Smooth muscle cell of the brain vasculature (primary cell): ENCODE measurements at regions not wholly inside any gene's neighbourhood (a gene's known extent, or its start where the extent isn't known, plus 50 kb on each side); places are given as distances from the start of the nearest gene placed in this dataset.

Experiments used
- DNase-seq: peaks from one replicate; pipeline ENCODE4 v3.0.0-alpha.2; 2012; ENCODE audit warnings: low read depth, low spot score

DNA sequence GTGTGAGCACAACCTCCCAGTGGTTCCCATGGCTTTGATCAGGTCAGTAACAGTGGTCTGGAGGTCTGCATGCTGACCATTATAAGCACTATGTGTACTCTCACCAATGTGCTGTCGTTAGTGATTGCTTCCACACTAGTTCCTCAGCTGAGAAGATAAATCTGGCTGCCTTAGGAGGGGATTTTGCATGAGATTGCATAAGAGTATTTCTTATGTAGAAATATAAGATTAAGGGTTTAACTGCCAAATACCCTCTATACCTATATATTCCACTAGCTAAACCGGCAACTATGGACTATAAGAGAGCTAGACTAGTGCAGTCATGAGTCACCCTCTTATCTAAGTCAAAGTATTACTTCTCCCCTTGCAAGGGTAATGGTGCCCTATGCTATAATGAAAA lies 580.2 kb downstream of the CDH11 start:
- DNase-seq: no peak

DNA sequence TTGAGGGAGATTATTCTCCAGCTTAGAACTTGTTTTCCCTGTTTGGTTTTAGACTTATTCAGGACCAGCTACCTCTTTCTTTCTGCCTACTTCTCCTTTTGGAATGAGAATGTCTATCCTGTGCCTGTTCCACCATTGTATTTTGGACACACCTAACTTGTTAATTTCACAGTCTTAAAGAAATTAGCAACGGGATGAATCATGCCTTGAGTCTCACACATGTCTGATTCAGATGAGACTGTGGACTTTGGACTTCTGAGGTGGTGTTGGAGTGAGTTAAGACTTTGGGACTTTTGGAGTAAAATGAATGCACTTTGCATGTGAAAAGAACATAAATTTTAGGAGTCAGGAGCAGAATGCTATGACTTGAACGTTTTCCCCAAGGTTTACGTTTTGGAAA lies 581.4 kb downstream of the CDH11 start:
- DNase-seq: no peak

- DNase-seq: no peak
Measured at GRCh38 chr16:64539811-64540371, 582.0 kb downstream of the CDH11 start.

- DNase-seq: no peak
Measured at GRCh38 chr16:64534180-64534780, 587.6 kb downstream of the CDH11 start.

- DNase-seq: no peak
Measured at GRCh38 chr16:64532691-64533090, 589.2 kb downstream of the CDH11 start.

- DNase-seq: no peak
Measured at GRCh38 chr16:64532117-64532516, 589.7 kb downstream of the CDH11 start.

- DNase-seq: no peak
Measured at GRCh38 chr16:64531401-64531800, 590.5 kb downstream of the CDH11 start.

GRCh38 chr16:64522548-64522947 lies 599.3 kb downstream of the CDH11 start:
- DNase-seq: no peak

- no peak for DNase-seq
Measured at GRCh38 chr16:64513871-64514270, 608.0 kb downstream of the CDH11 start.

- DNase-seq: no peak
Measured at GRCh38 chr16:64507240-64508024, 614.4 kb downstream of the CDH11 start.

- no peak for DNase-seq
Measured at GRCh38 chr16:64499211-64499610, 622.7 kb downstream of the CDH11 start.

DNA sequence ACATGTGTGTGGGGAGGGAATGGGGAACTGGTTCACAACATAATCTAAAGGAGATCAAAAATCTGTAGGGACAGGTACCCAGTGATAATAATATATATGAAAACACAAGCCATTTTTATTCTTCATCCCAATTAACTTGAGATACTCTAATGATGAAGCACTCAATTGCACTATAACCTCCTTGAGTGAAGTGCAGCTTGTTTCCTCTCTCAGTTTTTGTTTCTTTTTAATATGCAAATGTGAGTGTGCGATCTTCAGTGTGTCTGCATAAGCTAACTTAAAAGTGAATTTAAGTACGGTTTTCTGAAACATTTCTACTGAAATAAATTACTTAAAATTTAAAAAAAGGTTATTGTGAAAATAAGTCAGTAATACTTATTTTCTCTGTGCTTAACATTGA lies 623.5 kb downstream of the CDH11 start:
- no peak for DNase-seq

GRCh38 chr16:64493709-64494108 lies 628.2 kb downstream of the CDH11 start:
- no peak for DNase-seq

- DNase-seq: no peak
Measured at GRCh38 chr16:64489449-64489848, 632.4 kb downstream of the CDH11 start.

DNA sequence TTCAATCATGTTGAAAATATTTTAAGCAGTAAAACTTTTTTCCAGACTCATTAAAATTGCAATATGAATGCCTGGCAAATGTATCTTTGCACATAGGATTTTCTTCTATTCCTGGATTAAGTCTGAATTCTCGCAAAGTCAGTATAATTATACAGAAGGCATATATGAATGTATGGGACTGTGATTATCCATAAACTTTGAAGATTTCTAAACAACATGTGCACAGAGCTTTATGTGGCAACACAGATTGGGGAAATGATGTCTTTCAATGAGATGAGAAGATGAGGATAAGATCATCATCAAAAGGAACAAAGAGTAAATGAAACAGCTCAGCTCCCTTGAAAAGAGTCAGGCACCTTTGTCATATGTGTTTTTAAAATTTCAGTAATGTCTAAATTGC lies 635.3 kb downstream of the CDH11 start:
- DNase-seq: no peak

DNA sequence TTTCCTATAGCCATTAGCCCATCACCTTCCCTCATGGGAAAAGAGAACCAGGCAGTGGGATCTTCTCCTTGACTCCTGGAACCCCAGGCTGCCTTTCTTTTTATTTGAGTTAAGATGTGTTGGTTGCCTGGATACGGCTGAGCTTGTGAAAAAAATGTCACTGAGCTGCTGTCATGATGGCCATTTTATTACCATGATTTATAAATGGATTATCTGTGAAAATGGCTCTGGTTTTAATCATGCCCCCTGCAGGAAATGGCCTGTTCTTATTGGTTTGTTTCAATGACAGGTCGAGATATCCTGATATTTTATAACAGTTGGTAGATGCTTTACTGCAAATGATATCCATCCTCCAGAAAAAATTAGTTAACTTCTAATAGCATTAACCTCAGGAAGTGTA lies 640.4 kb downstream of the CDH11 start:
- DNase-seq: no peak

- DNase-seq: peak; percentile 77
Measured at GRCh38 chr16:64478252-64478906, 643.5 kb downstream of the CDH11 start.

DNA sequence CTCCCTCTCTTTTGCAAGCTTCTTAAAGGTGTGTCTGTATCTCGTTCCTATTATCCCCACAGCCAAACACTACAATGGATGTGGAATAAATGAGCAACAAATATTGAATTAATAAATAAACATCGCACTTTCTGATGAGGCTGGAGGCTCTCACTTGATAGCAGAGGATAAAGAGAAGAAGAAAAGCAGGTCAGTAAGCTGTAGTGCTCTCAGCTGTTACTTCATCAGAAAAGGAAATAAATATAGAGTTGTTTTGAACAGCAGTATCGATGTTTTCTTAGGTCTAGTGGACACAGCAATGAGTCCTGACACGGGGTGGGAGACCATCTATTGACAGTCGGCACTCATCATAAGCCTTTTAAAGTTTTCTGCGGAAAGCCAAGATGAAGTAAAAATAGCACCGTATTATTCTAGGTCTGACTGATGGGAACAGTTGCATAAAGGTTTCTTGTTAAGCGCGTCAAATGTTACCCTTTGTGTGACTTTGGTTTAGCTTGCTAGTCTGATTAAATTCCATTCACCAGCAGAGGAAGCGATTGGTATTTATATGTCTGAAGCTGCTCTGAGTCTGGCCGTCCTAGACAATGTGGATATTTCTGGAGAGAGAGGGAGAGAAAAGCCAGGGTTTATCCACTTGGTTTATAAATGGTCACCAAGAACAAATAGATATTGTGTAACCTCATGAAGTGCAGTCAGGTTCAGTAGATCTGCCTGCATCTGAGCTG lies 646.1 kb downstream of the CDH11 start:
- no peak for DNase-seq

DNA sequence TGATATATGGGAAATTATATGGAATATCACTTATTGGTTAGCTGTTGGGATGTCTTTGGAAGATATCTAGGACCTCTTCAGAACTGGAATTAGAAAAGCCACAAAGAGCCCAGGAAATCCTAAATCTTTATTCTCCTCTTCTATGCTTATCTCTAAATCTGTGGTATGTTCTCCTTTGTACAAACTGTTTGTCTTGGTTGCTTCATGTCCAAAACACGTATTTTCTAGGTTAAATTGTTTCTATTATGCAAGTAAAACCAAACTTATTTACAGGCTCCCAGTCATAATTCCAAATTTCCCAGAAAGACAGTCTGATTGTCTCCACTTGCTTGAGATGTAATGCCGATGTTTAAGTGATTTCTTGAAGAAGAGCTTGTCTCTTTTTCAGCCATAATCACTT lies 650.9 kb downstream of the CDH11 start:
- DNase-seq: no peak

DNA sequence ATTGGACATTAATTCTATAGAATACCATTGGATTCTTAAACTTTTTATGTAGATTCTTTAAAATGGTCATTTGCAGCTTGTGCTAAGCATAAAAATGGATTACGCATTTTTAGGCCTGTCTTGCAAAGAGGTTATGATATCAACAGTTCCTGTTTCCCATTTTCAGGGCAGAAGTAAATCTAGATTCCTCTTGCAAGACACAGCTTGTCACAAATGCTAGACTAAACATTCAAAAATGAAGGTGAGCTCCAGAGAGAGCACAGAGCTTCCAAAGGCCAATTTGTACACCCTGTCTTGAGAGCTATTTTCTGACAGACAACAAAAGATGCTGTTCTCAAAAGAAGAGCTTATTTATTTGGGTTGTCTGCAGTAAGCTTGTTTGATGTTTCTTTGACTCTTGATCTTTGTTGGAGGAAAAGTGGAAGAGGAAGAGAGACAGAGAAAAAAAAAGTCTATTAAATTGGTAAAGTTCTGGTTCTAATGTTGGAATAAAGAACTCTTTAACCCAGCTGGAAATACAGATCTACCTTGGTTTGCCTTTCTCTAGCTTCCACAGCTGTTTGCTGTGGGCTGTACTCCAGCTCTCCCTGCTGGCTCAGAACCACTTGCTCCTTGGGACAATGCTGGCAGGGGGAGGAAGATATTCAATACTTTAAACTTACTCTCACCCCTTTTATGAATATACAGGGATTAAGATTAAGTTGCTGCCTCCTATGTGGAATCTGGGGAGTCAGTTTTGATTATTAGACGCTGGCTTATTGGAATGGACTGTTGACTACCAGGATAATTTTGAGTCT lies 651.8 kb downstream of the CDH11 start:
- no peak for DNase-seq

- no peak for DNase-seq
Measured at GRCh38 chr16:64469351-64469750, 652.5 kb downstream of the CDH11 start.
